ENCODE measurements at regions not wholly inside any gene's neighbourhood (a gene's known extent, or its start where the extent isn't known, plus 50 kb on each side); places are given as distances from the start of the nearest gene placed in this dataset.

- no peak for DNase-seq (ENCODE audit: low spot score)
Observed at GRCh38 chr1:18535391-18536210, 54.9 kb downstream of the KLHDC7A start.

GRCh38 chr1:18536356-18536755 is 55.6 kb downstream of the KLHDC7A start:
- DNase-seq (ENCODE audit: low spot score): no peak

GRCh38 chr1:18536915-18537314 is 56.2 kb downstream of the KLHDC7A start:
- no peak for DNase-seq (ENCODE audit: low spot score)

GRCh38 chr1:18537386-18538306 is 56.9 kb downstream of the KLHDC7A start:
- no peak for DNase-seq (ENCODE audit: low spot score)

- DNase-seq (ENCODE audit: low spot score): peak; percentile 5
Observed at GRCh38 chr1:18539171-18539570, 58.4 kb downstream of the KLHDC7A start.

GRCh38 chr1:18540136-18540765 is 59.5 kb downstream of the KLHDC7A start:
- no peak for DNase-seq (ENCODE audit: low spot score)

GRCh38 chr1:18541046-18541795 is 60.5 kb downstream of the KLHDC7A start:
- DNase-seq (ENCODE audit: low spot score): no peak

- no peak for DNase-seq (ENCODE audit: low spot score)
Observed at GRCh38 chr1:18542351-18542750, 61.6 kb downstream of the KLHDC7A start.

- DNase-seq (ENCODE audit: low spot score): no peak
Observed at GRCh38 chr1:18546026-18546425, 65.3 kb downstream of the KLHDC7A start.

- no peak for DNase-seq (ENCODE audit: low spot score)
Observed at GRCh38 chr1:18547460-18547859, 66.7 kb downstream of the KLHDC7A start.

GRCh38 chr1:18548643-18549042 is 67.9 kb downstream of the KLHDC7A start:
- DNase-seq (ENCODE audit: low spot score): no peak

GRCh38 chr1:18549106-18549505 is 68.4 kb downstream of the KLHDC7A start:
- no peak for DNase-seq (ENCODE audit: low spot score)

- no peak for DNase-seq (ENCODE audit: low spot score)
Observed at GRCh38 chr1:18549906-18550305, 69.2 kb downstream of the KLHDC7A start.

- no peak for DNase-seq (ENCODE audit: low spot score)
Observed at GRCh38 chr1:18552631-18553030, 71.9 kb downstream of the KLHDC7A start.

GRCh38 chr1:18553388-18553787 is 72.7 kb downstream of the KLHDC7A start:
- no peak for DNase-seq (ENCODE audit: low spot score)

- DNase-seq (ENCODE audit: low spot score): no peak
Observed at GRCh38 chr1:18554099-18554498, 73.4 kb downstream of the KLHDC7A start.

GRCh38 chr1:18554597-18554996 is 73.9 kb downstream of the KLHDC7A start:
- DNase-seq (ENCODE audit: low spot score): no peak

- no peak for DNase-seq (ENCODE audit: low spot score)
Observed at GRCh38 chr1:18555036-18555435, 74.3 kb downstream of the KLHDC7A start.

- DNase-seq (ENCODE audit: low spot score): peak; percentile 25
Observed at GRCh38 chr1:18556364-18556763, 74.3 kb upstream of the PAX7 start.

GRCh38 chr1:18557621-18558465 is 72.8 kb upstream of the PAX7 start:
- peak; percentile 86 for DNase-seq (ENCODE audit: low spot score)

- peak; percentile 17 for DNase-seq (ENCODE audit: low spot score)
Observed at GRCh38 chr1:18560692-18561091, 70.0 kb upstream of the PAX7 start.

Data from SW480 (cell line).